Astrocyte (in vitro differentiated cells and primary cell): ENCODE measurements at regions not wholly inside any gene's neighbourhood (a gene's known extent, or its start where the extent isn't known, plus 50 kb on each side); places are given as distances from the start of the nearest gene placed in this dataset.

ENCODE experiments used
- CTCF ChIP-seq: IDR thresholded peaks from 2 replicates; pipeline ENCODE4 v1.5.1; 2011; ENCODE audit warnings: low read depth, mild to moderate bottlenecking, inconsistent platforms, low read length, moderate library complexity; ENCODE audit not compliant: insufficient read depth
- EZH2 ChIP-seq: IDR thresholded peaks from 2 replicates; pipeline ENCODE4 v1.6.1; 2012; ENCODE audit warnings: mild to moderate bottlenecking, low read length, inconsistent platforms; ENCODE audit not compliant: insufficient read depth

GRCh38 chr16:59212492-59213024, 478.4 kb upstream of the GOT2 start:
- no peak for TF ChIP-seq CTCF
- no peak for TF ChIP-seq EZH2
